GM13976 (cell line): ENCODE measurements at regions not wholly inside any gene's neighbourhood (a gene's known extent, or its start where the extent isn't known, plus 50 kb on each side); places are given as distances from the start of the nearest gene placed in this dataset.

Experiments used
- DNase-seq: peaks from one replicate; pipeline ENCODE4 v3.0.0; 2012; ENCODE audit warnings: low spot score
- CTCF ChIP-seq: IDR thresholded peaks from 2 replicates; pipeline ENCODE4 v1.5.1; 2012; ENCODE audit warnings: borderline replicate concordance, mild to moderate bottlenecking; ENCODE audit not compliant: insufficient read depth; ENCODE audit errors: extremely low read depth, missing control alignments, control extremely low read depth
- in situ Hi-C: fragments of 300-500 bp; cut with MboI; formaldehyde crosslinking; loops from one replicate; pipeline ENCODE4 v1.12.0; 2022; ENCODE audit warnings: low sequenced_read_pairs, mixed read lengths, inconsistent platforms; ENCODE audit not compliant: unreplicated experiment

GRCh38 chr2:7405861-7406715 is 488.9 kb downstream of the RNF144A start:
- DNase-seq, result no peak
- in situ Hi-C loops, result no loop called here
- TF ChIP-seq CTCF, result no peak

- TF ChIP-seq CTCF, result no peak
- in situ Hi-C loops, result no loop called here
- no peak for DNase-seq
Measured at GRCh38 chr2:7407001-7407400, 489.8 kb downstream of the RNF144A start.

- in situ Hi-C loops, result no loop called here
- no peak for DNase-seq
- no peak for TF ChIP-seq CTCF
Measured at GRCh38 chr2:7407906-7408680, 490.9 kb downstream of the RNF144A start.

- no peak for TF ChIP-seq CTCF
- no peak for DNase-seq
- in situ Hi-C loops, result no loop called here
Measured at GRCh38 chr2:7411691-7412090, 494.5 kb downstream of the RNF144A start.

- in situ Hi-C loops, result no loop called here
- DNase-seq, result no peak
- TF ChIP-seq CTCF, result no peak
Measured at GRCh38 chr2:7417845-7418742, 500.9 kb downstream of the RNF144A start.

- in situ Hi-C loops, result no loop called here
- no peak for TF ChIP-seq CTCF
- DNase-seq, result no peak
Measured at GRCh38 chr2:7419186-7419585, 502.0 kb downstream of the RNF144A start.
